Middle frontal gyrus (tissue), 1 donor: ENCODE measurements at regions not wholly inside any gene's neighbourhood (a gene's known extent, or its start where the extent isn't known, plus 50 kb on each side); places are given as distances from the start of the nearest gene placed in this dataset.

Experiments used
- DNase-seq: peaks from one replicate; pipeline ENCODE4 v3.0.0-alpha.2; 2015; ENCODE audit warnings: low spot score; ENCODE audit errors: extremely low spot score

DNA sequence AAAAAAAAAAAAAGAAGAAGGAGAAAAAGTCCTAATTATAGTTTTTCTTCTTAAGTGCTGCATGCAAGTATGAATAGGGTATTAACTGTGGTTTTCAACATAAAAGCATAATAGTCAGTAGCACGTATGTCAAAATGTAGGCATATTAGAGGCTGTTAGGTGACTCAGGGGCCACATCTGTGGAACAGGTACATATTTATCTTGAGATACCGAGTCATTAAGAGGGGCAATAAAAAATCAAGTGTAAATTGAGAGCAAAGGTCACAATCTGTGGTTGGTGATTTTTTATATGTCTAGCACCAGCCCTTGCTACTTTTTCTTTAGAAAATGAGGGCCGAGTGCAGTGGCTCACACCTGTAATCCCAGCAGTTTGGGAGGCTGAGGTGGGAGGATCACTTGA lies 1113.8 kb upstream of the RBFOX1 start:
- no peak for DNase-seq

DNA sequence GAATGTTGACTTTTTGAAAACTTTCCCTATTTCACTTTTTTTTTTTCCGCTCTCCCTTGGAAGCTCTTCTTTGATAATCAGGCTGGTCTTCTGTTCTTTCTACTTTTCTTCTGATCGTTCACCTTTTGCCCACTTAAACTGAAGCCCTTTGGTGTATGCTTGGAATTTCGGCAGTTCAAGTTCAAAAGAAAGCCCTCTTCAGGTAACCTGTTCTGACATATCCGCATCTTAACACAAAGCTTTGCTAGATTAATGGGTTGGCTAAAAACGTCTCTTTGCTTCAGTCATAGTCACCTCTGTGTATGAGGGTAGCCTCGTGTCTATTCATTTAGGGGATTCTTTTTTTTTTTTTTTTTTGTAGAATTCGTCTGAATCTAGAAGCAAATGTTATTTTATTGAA lies 1115.8 kb upstream of the RBFOX1 start:
- no peak for DNase-seq

DNA sequence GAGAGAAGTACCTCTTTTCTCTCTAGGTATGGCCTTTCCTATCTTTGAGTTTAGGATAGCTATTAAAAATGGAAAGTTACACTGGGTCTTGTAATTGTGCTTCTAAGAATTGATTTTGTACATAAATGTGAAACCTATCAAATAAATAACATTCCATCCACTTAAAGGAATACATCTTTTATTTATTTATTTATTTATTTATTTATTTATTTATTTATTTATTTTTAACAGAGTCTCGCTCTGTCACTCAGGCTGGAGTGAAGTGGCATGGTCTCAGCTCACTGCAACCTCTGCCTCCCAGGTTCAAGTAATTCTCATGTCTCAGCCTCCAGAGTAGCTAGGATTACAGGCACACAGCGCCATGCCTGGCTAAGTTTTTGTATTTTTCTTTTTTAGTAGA lies 1114.0 kb upstream of the EEF2KMT start:
- DNase-seq = no peak

DNA sequence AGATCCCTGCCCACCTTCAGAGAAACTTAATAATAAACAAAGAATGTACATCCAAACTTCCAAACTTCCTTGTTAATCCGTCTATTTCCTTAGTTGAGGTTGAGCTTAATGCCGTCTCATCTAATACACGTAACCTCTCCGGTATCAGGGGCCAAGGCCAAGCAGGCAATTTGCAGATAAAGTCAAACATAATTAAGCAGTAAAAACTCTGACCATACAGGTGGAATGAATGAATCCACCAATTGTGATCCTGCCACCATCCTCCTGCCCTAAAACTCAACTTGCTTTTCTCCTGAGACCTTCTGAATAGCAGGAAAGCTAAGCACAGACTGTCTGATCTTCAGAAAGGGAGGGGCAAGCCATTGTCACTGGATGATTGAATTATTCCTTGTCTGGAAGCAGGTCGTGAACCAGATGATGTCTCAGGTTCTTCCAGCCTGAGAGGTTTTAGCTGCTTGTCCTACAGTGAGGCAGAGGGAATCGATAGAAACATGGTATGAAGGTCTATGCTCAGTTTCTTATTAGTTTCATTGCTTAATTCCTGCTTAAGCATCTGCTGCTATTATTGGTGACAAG lies 1111.8 kb upstream of the EEF2KMT start:
- no peak for DNase-seq

DNA sequence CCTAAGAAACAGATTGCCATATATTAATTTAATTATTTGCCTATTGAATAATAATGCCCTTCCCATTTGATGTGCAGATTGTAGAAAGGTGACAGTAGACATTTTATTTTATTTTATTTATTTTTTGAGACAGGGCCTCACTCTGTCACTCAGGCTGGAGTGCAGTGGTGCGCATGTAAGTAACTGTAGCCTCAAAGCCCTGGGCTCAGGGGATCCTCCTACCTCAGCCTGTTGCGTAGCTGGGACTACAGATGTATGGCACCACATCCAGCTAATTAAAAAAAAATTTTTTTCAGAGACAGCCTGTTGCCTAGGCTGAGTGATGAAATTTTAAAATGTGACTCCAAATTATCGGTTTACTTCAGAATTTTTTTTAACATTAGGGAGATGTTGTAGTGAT lies 1110.0 kb upstream of the EEF2KMT start:
- DNase-seq = no peak

DNA sequence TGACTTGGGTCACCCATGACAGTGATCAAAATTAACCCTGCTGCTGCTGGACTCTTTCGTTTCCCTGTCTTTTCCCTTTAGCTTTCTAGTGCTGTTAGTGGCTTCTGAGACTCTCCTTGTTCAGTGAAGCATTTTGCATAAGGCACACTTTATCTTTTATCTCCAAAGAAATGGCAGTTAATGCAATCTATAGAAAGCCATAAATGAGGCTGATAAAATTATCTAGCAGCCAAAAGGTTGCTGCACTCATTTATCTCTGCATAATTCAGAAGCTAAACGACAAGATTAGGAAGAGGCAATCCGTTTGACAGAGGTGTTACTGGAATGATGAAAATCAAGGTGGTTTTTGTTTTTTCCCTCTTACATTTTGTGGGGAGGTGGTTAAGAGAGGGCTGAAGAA lies 1109.5 kb upstream of the EEF2KMT start:
- DNase-seq = no peak

GRCh38 chr16:6206080-6206479 lies 1108.5 kb upstream of the EEF2KMT start:
- no peak for DNase-seq

DNA sequence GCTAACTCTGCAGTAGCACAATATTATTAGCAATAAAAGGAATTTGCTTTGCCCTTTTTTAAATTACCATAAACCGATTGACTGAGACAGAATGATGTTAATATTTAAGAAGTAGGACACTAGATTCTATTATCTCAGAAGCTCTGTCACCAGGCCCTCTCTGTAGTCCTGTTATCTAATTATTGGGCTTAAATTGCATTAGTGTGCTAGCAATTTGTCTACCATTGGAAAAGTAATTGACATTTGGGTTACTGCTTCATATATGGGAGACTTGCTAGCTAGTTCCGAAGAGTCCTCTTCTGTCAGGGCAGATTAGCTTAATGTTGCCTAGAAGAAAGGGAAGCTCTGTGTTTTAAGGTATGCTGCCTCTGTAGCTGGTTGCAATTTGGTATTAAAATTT lies 1107.3 kb upstream of the EEF2KMT start:
- no peak for DNase-seq

- no peak for DNase-seq
Observed at GRCh38 chr16:6200861-6201260, 1103.3 kb upstream of the EEF2KMT start.

GRCh38 chr16:6200271-6200670 lies 1102.7 kb upstream of the EEF2KMT start:
- DNase-seq = no peak

DNA sequence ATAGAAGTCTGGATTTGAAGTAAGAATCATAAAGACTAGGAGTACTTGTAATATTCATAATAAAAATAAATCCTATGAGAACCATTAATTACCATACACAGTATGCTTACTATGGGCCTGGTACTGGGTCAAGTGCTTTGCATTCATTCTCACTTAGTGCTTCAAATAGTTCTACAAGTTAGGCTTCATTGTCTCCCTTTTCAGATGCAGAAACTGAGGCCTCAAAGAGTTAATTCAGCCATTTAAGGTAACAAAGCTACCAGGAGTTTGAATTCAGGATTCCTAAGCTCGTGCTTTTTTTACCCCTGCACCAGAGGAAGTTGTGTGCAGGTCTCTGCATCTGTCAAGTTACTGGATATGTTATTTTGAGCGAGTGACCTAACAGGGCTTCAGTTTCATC lies 1098.4 kb upstream of the EEF2KMT start:
- no peak for DNase-seq

GRCh38 chr16:6193718-6194117 lies 1096.1 kb upstream of the EEF2KMT start:
- no peak for DNase-seq

GRCh38 chr16:6192984-6193383 lies 1095.4 kb upstream of the EEF2KMT start:
- DNase-seq = no peak

- no peak for DNase-seq
Observed at GRCh38 chr16:6192532-6192931, 1094.9 kb upstream of the EEF2KMT start.

DNA sequence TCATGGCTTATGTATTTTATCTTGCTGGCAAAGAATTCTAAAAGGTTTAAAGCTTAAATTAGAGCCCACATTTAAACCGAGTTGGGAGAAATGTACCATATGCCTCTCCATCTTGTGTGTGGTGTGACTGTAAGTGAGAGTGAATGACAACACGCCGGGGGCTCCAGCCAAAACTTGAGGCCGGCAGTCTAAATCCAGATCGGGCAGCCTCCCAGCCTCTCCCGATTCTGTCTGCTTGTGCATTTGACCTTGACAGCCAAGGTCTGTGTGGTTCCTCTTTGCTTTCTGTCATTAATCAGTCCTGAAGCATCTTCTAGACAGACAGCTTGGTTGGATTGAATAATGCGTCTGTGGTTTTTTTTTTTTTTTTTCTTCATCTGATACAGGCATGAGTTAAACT lies 1093.2 kb upstream of the EEF2KMT start:
- no peak for DNase-seq

- no peak for DNase-seq
Observed at GRCh38 chr16:6189216-6189615, 1091.6 kb upstream of the EEF2KMT start.

- DNase-seq = no peak
Observed at GRCh38 chr16:6177616-6178180, 1080.1 kb upstream of the EEF2KMT start.

GRCh38 chr16:6170022-6170421 lies 1072.4 kb upstream of the EEF2KMT start:
- no peak for DNase-seq

- DNase-seq = no peak
Observed at GRCh38 chr16:6165330-6165979, 1067.9 kb upstream of the EEF2KMT start.

DNA sequence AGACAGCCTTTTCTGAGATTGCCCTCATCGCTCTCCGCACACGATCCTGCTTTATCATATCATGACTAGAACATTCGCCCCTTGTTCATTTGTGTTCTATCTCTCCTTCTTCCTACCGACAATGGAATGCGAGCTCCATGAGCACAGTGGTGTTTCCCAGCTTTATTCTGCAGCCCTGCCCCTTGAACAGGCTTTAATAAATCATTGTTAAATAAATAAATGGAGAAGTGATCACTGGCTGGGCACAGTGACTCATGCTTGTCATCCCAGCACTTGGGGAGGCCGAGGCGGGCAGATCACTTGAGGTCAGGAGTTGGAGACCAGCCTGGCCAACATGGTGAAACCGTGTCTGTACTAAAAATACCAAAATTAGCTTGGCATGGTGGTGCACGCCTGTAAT lies 1063.3 kb upstream of the EEF2KMT start:
- no peak for DNase-seq

DNA sequence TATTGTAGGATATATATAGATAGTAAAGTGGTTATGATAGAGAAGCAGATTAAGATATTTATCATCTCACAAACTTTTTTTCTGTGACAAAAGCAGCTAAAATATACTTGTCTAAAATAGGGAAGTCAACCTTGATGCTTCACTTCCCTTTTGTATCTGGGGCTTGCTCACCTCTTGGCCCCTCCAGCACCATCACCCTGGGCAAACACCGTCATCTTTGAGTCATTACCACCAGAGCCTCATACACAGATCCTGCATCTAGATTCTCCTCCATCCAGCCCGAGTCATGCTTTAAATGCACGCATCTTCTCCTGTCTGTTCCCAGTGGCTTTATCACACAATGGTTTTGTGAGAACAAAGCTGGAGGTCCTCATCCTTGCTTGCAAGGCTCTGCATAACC lies 1062.7 kb upstream of the EEF2KMT start:
- DNase-seq = no peak

- DNase-seq = no peak
Observed at GRCh38 chr16:6157806-6158205, 1060.2 kb upstream of the EEF2KMT start.

DNA sequence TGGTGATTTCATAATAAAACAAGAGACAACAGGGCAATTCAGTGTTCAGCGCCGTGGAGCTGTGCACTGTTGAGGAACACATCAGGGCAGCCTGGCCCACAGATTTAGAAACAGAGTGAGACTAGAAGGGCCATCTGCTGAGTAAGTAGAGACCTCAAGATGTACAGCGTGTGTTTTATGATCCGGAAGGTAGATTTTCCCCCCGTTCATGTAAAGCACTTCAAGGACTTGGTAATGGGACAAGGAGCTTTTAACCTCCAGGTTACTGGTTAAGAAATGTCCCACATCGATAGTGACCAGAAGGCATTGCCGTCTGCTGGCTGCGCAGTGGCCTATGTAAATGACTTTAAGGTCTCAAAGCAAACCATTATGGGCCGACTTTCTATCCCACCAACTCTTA lies 1057.7 kb upstream of the EEF2KMT start:
- DNase-seq = no peak
